ENCODE measurements at regions not wholly inside any gene's neighbourhood (a gene's known extent, or its start where the extent isn't known, plus 50 kb on each side); places are given as distances from the start of the nearest gene placed in this dataset.

DNA sequence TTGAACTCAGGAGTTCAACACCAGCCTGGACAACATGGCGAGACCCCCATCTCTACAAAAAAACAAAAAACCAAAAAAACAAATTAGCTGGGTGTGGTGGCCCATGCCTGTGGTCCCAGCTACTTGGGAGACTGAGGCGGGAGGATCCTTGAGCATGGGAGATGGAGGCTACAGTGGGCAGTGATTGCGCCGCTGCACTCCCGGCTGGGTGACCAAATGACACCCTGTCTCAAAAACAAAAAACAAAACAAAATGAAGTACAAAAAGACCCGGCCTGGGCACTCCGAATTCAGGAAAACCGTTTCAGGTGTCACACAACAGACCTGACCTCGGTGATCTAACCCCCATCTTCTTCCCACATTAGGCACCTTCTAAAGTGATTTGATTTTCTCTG lies 65.5 kb downstream of the INSIG1 start:
- H4K20me1 ChIP-seq (replicated peaks; ENCODE audit: control insufficient read depth, insufficient read depth, low read length), result peaks cover 16% of the 10 kb centered on the region; the same call in 1 of the 2 replicates
- H3K27ac ChIP-seq (ENCODE audit: extremely low read depth, low read depth, low read length), result no peak overlapping the region
- peaks cover 55 to 76% of the 10 kb centered on the region in 2 experiments for H3K27me3 ChIP-seq (ENCODE audit: control insufficient read depth in 2 of 2, insufficient read depth in 2 of 2, low read length in 2 of 2)
- 4% methylated on average over 9 of the region's 9 CpGs for WGBS (ENCODE audit: insufficient coverage, low coverage, missing lambda C conversion rate)
- ATAC-seq (no peak), FAIRE-seq (peak; percentile 19), DNase-seq (ENCODE audit: extremely low read depth in 1 of 4, low spot score in 3 of 4) (no peak)
- ChIA-PET POLR2A (interaction anchor here (0.6 kb wide), 1 partner anchor 165 kb away, joined by 4 read pairs; no protein-coding TSS in a partner anchor), CTCF (ENCODE audit: low intra/inter-chr PET ratio) (no interaction called here)
- H3K4me3 ChIP-seq, result no peak overlapping the region
- H3K9me3 ChIP-seq (replicated peaks; ENCODE audit: control insufficient read depth, insufficient read depth, low read depth, low read length), result no peaks in the 10 kb centered on the region
- no peak overlapping the region for H3K4me2 ChIP-seq (ENCODE audit: insufficient read depth, low read length)
- TF ChIP-seq, protein P1, sequence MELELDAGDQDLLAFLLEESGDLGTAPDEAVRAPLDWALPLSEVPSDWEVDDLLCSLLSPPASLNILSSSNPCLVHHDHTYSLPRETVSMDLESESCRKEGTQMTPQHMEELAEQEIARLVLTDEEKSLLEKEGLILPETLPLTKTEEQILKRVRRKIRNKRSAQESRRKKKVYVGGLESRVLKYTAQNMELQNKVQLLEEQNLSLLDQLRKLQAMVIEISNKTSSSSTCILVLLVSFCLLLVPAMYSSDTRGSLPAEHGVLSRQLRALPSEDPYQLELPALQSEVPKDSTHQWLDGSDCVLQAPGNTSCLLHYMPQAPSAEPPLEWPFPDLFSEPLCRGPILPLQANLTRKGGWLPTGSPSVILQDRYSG (tag; conservative IDR thresholded peaks at IDR 0.05; ENCODE audit: low read depth), result no peak
- TF ChIP-seq KAT8 (IDR thresholded peaks at IDR 0.05; ENCODE audit: low read depth), result no peak
- TF ChIP-seq ZNF780A (CRISPR knock-in tag; IDR thresholded peaks at IDR 0.05), result no peak
- H3K79me2 ChIP-seq (ENCODE audit: control insufficient read depth, insufficient read depth, low read length), result no peaks in the 10 kb centered on the region
- intact Hi-C loops (cut with micrococcal nuclease), result no loop called here
- in situ Hi-C loops (cut with MboI), result no loop called here
- BruUV-seq (replicated peaks), result no TSS peak
- no peak overlapping the region for H2AFZ ChIP-seq (ENCODE audit: low read depth, low read length)
- H3K4me1 ChIP-seq (replicated peaks in 1 of 2; ENCODE audit: control insufficient read depth in 2 of 2, insufficient read depth in 2 of 2, low read length in 2 of 2), result no peaks in the 10 kb centered on the region; a peak in 1 of 5 replicates
- H3K9ac ChIP-seq (ENCODE audit: insufficient read depth in 1 of 2, low read depth in 2 of 2, low read length in 2 of 2), result no peak overlapping the region
- no peaks in the 10 kb centered on the region for H3K9me1 ChIP-seq (ENCODE audit: control insufficient read depth, insufficient read depth, low read length)
- no peaks in the 10 kb centered on the region for H3K36me3 ChIP-seq (ENCODE audit: control insufficient read depth, insufficient read depth, low read length)

DNA sequence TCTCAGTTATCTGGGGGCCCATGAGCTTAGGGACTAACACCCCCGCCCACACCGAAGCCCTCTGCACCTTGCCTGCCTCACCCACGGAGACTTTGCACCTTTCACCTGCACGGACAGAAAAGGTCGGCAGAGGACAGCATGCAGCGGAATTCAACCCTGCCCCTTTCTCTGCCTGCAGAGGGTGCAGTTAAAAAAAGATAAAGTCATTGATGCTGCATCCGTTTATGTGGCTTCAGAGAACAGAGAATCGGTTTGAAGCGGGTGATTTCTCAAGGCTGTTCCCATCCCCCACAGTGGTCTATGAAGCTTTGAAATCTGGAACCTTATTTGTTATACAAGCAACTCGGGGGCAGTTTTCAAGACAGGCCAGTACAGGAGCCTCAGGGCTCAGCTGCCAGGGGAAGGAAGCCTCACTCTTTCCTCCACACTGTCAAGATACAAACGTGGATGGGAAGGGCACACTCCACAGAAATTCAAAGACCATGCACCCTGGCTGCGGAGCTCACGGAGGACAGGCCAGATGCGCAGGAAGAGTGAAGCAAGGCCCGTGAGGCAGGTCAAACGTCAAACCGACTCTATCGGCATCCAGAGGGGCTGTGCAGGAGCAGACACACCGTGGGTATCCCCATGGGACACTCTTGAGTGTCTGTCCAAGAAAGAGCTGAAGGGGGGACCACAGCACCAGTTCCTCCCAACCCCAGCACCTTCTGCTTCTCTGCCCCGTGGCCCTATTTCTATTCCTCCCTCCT lies 66.3 kb downstream of the INSIG1 start:
- no peak overlapping the region for H3K4me3 ChIP-seq
- peaks cover 16% of the 10 kb centered on the region; the same call in 1 of the 2 replicates for H4K20me1 ChIP-seq (replicated peaks; ENCODE audit: control insufficient read depth, insufficient read depth, low read length)
- no peak overlapping the region for H3K4me2 ChIP-seq (ENCODE audit: insufficient read depth, low read length)
- H3K27me3 ChIP-seq (ENCODE audit: control insufficient read depth in 2 of 2, insufficient read depth in 2 of 2, low read length in 2 of 2), result peaks cover 50 to 73% of the 10 kb centered on the region in 2 experiments
- no peak overlapping the region for H3K27ac ChIP-seq (ENCODE audit: extremely low read depth, low read depth, low read length)
- no peaks in the 10 kb centered on the region for H3K9me3 ChIP-seq (replicated peaks; ENCODE audit: control insufficient read depth, insufficient read depth, low read depth, low read length)
- ChIA-PET POLR2A (interaction anchor here (0.8 to 1.4 kb wide), 3 partner anchors 10 to 161 kb away, joined by 3 read pairs; no protein-coding TSS in a partner anchor), CTCF (ENCODE audit: low intra/inter-chr PET ratio) (no interaction called here)
- intact Hi-C loops (cut with micrococcal nuclease) (no loop called here), in situ Hi-C loops (cut with MboI) (no loop called here)
- WGBS (ENCODE audit: insufficient coverage, low coverage, missing lambda C conversion rate), result 4% methylated on average over 20 of the region's 20 CpGs
- no peaks in the 10 kb centered on the region for H3K79me2 ChIP-seq (ENCODE audit: control insufficient read depth, insufficient read depth, low read length)
- no peaks in the 10 kb centered on the region for H3K36me3 ChIP-seq (ENCODE audit: control insufficient read depth, insufficient read depth, low read length)
- FAIRE-seq, result no peak
- no peak overlapping the region for H2AFZ ChIP-seq (ENCODE audit: low read depth, low read length)
- peak in 2 of 4 experiments; percentile 39 for DNase-seq (ENCODE audit: extremely low read depth in 1 of 4, low spot score in 3 of 4)
- no peaks in the 10 kb centered on the region for H3K9me1 ChIP-seq (ENCODE audit: control insufficient read depth, insufficient read depth, low read length)
- TF ChIP-seq SAFB2 (IDR thresholded peaks at IDR 0.05; ENCODE audit: borderline replicate concordance, low read depth, low read length, severe bottlenecking) (no peak), RAD21 (CRISPR knock-in tag; conservative IDR thresholded peaks at IDR 0.05 in 1 of 2, IDR thresholded peaks at IDR 0.05 in 1 of 2) (peak in 1 of 2 experiments; percentile 17; a peak in 2 of 4 replicates)
- TF ChIP-seq, protein P2, sequence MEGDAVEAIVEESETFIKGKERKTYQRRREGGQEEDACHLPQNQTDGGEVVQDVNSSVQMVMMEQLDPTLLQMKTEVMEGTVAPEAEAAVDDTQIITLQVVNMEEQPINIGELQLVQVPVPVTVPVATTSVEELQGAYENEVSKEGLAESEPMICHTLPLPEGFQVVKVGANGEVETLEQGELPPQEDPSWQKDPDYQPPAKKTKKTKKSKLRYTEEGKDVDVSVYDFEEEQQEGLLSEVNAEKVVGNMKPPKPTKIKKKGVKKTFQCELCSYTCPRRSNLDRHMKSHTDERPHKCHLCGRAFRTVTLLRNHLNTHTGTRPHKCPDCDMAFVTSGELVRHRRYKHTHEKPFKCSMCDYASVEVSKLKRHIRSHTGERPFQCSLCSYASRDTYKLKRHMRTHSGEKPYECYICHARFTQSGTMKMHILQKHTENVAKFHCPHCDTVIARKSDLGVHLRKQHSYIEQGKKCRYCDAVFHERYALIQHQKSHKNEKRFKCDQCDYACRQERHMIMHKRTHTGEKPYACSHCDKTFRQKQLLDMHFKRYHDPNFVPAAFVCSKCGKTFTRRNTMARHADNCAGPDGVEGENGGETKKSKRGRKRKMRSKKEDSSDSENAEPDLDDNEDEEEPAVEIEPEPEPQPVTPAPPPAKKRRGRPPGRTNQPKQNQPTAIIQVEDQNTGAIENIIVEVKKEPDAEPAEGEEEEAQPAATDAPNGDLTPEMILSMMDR (IDR thresholded peaks at IDR 0.05 in 2 of 3, conservative IDR thresholded peaks at IDR 0.05 in 1 of 3; ENCODE audit: insufficient read depth in 2 of 3, low read depth in 1 of 3, low read length in 3 of 3), result peak; percentile 36 to 63 (median 38); a peak in 4 of 6 replicates
- BruUV-seq (replicated peaks), result no TSS peak
- no peaks in the 10 kb centered on the region for H3K4me1 ChIP-seq (replicated peaks in 1 of 2; ENCODE audit: control insufficient read depth in 2 of 2, insufficient read depth in 2 of 2, low read length in 2 of 2)
- ATAC-seq, result peak; percentile 37
- H3K9ac ChIP-seq (ENCODE audit: insufficient read depth in 1 of 2, low read depth in 2 of 2, low read length in 2 of 2), result no peak overlapping the region

Data from K562 (cell line).